MV-4-11 (cell line): ENCODE measurements at regions not wholly inside any gene's neighbourhood (a gene's known extent, or its start where the extent isn't known, plus 50 kb on each side); places are given as distances from the start of the nearest gene placed in this dataset.

Source experiments
- DNase-seq: peaks from one replicate; lab custom pipeline; 2025; lab: John Stamatoyannopoulos, UW

DNA sequence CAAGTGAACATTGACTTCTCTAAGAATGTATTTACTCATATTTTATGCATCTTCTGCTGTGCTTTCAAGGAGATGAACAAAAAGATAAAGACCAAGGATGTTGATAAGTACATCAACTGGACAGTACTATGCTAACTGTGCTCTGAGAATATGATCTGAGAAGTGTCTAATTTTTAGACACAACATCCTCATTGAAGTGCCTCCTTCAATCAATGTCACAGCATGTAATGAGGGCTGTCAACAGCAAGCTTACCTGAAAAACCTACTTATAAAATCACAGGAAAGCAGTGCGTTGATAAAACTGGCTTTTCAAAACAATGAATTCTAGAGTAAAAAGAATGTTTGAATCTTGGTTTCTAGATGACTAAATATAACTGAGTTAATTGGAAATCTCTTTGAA is 452.9 kb upstream of the DSEL start:
- DNase-seq, result no peak

DNA sequence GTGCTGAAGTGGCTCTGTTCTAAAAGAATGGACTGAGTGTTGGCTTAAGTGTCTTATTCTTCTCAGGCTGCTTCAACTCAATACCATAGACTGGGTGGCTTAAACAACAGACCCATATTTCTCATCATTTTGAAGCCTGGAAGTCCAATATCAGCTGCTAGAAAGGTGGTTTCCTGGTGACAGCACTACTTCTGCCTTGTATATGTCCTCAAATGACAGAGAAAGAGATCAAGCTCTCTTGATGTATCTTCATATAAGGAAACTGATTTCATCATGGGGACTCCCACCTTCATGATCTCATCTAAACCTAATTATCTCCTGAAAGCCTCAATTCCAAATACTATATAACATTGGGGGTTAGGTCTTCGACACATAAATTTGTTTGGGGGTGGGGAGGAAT is 449.7 kb upstream of the DSEL start:
- no peak for DNase-seq

- DNase-seq, result no peak
Measured at GRCh38 chr18:67964462-67964861, 447.9 kb upstream of the DSEL start.

DNA sequence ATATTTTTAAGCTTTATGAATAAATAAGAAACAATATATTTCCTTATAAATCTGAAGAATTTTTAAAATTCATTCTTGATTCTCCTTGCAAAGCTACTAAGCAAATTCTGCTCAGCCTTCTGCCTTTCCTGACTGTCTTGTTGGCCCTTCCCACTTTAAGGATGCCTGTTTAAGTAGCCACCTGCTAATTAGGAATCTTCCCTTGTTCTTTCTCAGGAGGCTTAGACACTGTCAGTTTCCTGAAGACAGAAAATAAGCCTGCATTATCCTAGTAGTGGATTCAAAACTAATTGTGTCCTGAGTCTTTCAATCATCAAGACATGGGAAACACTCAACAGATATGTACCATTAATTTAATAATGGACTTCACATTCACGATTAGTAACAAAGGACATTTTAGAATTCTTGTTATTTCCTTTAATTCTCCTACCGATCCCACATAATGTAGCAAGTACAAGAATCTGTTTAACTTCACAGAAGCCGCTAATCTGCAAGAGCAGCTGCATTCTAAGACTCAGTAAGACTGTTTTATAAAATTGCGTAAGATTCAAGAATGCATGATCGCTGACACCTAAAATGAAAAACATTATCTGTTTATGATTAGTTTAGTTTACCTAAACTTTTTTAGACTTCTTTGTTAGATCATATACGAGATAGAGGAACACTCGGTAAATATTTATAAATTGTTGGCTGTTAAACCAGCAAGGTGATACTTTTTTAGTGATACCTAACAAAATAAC is 445.4 kb upstream of the DSEL start:
- no peak for DNase-seq

GRCh38 chr18:67957684-67958083 is 441.2 kb upstream of the DSEL start:
- DNase-seq, result no peak

- DNase-seq, result no peak
Measured at GRCh38 chr18:67954594-67954993, 438.1 kb upstream of the DSEL start.

GRCh38 chr18:67951137-67951536 is 434.6 kb upstream of the DSEL start:
- no peak for DNase-seq

GRCh38 chr18:67938660-67939059 is 422.1 kb upstream of the DSEL start:
- DNase-seq, result no peak

- no peak for DNase-seq
Measured at GRCh38 chr18:67935638-67936037, 419.1 kb upstream of the DSEL start.

- no peak for DNase-seq
Measured at GRCh38 chr18:67933271-67933670, 416.8 kb upstream of the DSEL start.

DNA sequence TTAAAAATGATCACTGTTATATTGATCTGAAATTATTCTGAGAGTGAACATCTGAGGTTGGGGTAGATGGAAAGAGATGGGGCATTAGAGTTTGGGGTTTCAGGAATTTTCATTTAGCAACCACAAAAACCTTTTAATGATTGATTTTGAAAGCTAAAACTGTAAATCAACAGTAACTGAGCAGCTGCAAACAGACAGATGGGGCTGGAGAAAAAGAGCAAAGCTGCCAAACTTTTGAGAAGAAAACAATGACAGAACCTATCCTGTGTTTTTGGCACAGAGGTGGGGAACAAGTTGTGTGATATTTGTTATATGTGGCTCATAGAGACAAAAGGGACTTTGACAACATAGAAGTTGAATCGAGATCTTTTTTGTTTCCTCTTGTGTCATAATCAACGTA is 415.8 kb upstream of the DSEL start:
- no peak for DNase-seq

GRCh38 chr18:67926929-67927864 is 410.7 kb upstream of the DSEL start:
- no peak for DNase-seq

- no peak for DNase-seq
Measured at GRCh38 chr18:67924656-67925055, 408.1 kb upstream of the DSEL start.

DNA sequence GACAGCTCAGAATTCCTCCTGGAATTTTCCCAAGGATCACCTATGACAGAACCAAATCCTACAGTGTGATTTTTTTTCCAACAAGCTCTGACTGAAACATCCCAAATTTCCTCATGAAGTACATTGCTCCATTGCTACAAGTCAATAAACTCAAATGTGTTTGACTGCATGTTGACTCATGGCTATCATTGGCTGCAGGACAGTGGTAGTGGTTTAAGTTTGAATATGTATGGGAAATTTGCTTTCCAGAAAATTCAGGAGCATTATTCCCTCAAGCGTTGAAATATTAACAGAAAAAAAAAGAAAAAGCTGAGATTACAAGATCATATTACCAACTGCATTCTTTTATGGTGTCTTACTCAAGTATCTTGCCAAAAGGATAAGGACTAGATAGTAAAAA is 402.8 kb upstream of the DSEL start:
- no peak for DNase-seq

DNA sequence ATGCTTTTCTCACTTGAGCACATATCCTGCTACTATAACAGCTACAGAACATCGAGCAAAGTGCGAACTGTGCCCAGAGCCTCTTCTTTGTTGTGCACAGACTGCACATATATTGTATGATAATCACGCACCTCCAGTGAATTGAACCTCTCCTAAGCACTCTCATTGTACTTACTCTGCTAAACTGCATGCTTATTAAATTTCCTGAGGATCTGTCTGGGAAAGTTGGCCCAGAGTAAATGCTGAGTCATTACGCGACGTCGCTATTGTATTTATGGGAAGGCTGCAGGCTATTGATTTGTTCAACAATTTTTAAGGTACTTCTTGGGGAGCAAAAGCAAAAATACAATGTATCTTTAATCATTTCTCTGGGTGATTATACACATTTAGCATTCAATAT is 399.6 kb upstream of the DSEL start:
- DNase-seq, result no peak

GRCh38 chr18:67913040-67913439 is 396.5 kb upstream of the DSEL start:
- no peak for DNase-seq

- no peak for DNase-seq
Measured at GRCh38 chr18:67901573-67901972, 385.1 kb upstream of the DSEL start.

DNA sequence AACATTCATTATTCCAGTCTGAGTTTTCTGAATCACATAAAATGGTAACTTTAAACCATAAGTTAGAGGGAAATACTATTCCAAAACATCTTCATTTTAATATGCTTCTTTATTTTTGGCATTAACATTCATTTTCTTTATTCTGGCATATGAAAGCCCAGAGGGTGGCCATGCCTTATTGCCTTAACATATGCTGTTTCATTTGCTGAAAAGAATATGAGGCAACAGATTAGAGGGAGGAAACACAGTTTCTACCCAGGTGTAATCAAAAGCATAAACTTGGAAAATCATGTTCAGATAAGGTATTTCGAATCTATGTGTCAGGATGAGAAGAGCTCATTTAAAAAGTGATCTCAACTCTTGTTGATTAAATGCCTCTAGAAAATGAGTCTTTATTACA is 379.9 kb upstream of the DSEL start:
- no peak for DNase-seq

- no peak for DNase-seq
Measured at GRCh38 chr18:67893916-67894315, 377.4 kb upstream of the DSEL start.

DNA sequence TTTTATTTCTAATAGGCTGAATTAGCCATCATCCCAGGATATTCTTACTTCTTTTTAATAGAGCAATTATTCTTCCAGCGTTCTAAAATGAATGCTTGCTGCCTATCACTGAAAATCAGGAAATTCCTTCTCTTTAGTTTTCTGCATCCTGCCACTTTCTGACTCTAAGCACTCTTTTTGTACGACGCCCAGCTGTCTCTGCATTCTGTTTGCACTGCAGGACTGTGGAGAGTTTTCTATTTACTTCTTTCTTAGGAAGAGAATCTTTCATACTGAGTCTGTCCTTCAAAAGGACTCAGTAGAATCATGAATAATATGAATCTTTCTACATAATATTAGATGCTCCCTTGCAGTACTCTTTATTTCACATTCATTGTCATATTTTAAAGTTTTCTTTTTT is 360.4 kb upstream of the DSEL start:
- DNase-seq, result no peak

DNA sequence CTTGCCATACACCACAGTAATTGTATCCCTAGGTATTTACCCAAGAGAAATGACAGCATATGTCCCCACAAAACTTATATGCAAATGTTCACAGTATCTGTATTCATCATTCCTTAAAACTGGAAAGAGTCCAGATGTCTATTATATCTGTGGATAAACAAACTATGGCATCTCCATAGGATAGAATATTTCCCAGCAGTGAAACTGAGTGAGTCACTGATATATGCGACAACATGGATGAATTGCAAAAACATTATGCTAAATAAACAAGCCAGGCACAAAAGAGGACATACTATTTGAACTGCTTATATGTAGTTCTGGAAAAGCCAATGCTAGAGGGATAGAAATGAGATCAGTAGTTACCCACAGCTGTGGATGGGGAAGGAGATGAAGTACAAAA is 359.4 kb upstream of the DSEL start:
- DNase-seq, result no peak

DNA sequence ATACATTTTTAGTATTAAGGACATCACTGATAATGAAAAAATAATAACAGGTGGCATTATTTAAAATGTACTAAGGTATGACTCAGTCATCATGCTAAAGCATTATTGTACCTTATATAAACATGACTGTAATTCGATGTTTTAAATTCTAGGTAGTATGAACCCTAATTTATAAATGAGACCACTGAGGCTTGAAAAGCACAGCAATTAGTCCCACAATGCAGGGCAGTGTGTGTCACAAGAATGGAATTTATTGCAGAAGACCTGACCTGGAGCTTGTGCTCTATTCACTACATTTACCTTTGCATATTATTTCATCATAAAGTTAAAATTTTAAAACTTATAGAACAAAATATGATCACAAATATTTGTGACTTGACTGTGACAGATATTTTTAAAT is 358.5 kb upstream of the DSEL start:
- DNase-seq, result no peak

DNA sequence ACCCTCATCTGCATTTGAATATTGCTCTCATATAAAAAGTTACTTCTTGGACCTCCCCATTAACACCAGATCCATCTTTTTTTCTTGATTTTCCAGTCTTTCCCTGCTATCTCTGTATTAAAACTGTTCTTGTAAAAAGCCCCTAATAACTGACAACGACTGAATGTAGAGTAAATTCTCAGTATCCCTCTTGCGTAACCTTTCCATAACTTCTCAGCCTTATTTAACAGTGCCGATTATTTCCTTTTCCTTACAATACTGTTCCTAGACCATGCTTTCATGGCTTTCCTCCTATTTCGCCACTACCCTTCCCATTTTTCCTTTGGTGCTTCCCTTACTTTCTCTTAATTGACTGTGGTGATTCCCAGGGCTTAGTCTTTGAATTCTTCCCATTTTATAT is 348.9 kb upstream of the DSEL start:
- no peak for DNase-seq
